ENCODE measurements at regions not wholly inside any gene's neighbourhood (a gene's known extent, or its start where the extent isn't known, plus 50 kb on each side); places are given as distances from the start of the nearest gene placed in this dataset.

DNA sequence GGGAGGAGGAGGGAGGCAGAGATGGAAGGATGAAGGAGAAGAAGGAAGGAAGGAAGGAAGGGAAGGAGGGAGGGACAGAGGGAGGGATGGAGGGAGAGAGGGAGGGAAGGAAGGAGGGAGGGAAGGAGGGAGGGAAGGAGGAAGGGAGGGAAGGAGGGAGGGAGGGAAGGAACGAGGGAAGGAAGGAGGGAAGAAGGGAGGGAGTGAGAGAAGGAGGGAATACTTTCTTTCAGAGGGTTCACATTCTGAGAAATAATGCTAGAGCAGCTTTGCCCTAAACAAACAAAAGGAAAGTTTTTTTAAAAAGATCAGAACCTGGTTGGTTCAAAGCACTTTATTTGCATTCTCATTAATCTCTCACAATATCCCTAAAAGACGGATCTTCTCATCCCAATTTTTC is 96.1 kb upstream of the NXT1 start:
- TF ChIP-seq POLR2A (IDR thresholded peaks at IDR 0.05): no peak
- TF ChIP-seq, protein P1, sequence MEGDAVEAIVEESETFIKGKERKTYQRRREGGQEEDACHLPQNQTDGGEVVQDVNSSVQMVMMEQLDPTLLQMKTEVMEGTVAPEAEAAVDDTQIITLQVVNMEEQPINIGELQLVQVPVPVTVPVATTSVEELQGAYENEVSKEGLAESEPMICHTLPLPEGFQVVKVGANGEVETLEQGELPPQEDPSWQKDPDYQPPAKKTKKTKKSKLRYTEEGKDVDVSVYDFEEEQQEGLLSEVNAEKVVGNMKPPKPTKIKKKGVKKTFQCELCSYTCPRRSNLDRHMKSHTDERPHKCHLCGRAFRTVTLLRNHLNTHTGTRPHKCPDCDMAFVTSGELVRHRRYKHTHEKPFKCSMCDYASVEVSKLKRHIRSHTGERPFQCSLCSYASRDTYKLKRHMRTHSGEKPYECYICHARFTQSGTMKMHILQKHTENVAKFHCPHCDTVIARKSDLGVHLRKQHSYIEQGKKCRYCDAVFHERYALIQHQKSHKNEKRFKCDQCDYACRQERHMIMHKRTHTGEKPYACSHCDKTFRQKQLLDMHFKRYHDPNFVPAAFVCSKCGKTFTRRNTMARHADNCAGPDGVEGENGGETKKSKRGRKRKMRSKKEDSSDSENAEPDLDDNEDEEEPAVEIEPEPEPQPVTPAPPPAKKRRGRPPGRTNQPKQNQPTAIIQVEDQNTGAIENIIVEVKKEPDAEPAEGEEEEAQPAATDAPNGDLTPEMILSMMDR (IDR thresholded peaks at IDR 0.05): no peak

Data from testis (tissue), 2 donors.